ENCODE measurements at regions not wholly inside any gene's neighbourhood (a gene's known extent, or its start where the extent isn't known, plus 50 kb on each side); places are given as distances from the start of the nearest gene placed in this dataset.

DNA sequence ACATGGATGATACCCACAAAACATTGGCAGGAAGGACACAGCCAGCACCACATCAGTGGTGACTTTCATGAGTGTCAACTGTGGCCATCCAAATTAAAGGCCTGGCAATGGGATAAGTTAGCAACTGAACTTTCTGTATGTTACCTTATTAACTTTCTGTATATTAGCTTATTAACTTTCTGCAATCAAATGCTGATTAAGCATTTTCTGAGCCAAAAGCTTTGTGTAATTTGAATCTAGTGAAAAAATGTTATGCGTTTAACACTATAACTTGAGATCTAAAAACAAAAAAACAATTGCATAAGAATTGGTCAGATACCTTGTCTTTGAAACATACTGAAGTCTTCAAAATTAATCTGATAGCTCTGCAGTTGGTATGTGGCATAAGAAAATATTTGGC, 159.3 kb downstream of the ZNF33B start:
- Histone ChIP-seq H3K4me1 (ENCODE audit: control insufficient read depth, insufficient read depth, low read length) (no peaks in the 10 kb centered on the region), H3K9me3 (ENCODE audit: control insufficient read depth, insufficient read depth, low read depth, low read length) (no peaks in the 10 kb centered on the region), H3K4me3 (ENCODE audit: low read depth, low read length) (no peak overlapping the region), H3K27ac (ENCODE audit: extremely low read depth, low read depth, low read length) (no peak overlapping the region), H3K36me3 (ENCODE audit: control insufficient read depth in 2 of 2, insufficient read depth in 1 of 2, low read length in 2 of 2) (peaks cover 0 to 18% of the 10 kb centered on the region in 2 experiments; a peak in 1 of 3 replicates)
- ChIA-PET CTCF (interaction anchor here (1.0 kb wide), 1 partner anchor 8 kb away, joined by 4 read pairs; no protein-coding TSS in a partner anchor), POLR2A (no interaction called here)
- TF ChIP-seq GFI1B (tag by site-specific recombination; IDR thresholded peaks at IDR 0.05), result no peak
- no peak for TF ChIP-seq ZNF23 (tag by site-specific recombination; IDR thresholded peaks at IDR 0.05; ENCODE audit: borderline replicate concordance)
- TF ChIP-seq ZNF211 (tag by site-specific recombination; IDR thresholded peaks at IDR 0.05; ENCODE audit: low read depth), result no peak
- no peak for TF ChIP-seq ZNF571 (tag by site-specific recombination; IDR thresholded peaks at IDR 0.05)
- no peak for TF ChIP-seq IKZF3 (tag by site-specific recombination; IDR thresholded peaks at IDR 0.05)
- TF ChIP-seq ZFHX2 (tag by site-specific recombination; conservative IDR thresholded peaks at IDR 0.05), result no peak
- no peak for TF ChIP-seq ZNF830 (tag by site-specific recombination; IDR thresholded peaks at IDR 0.05; ENCODE audit: low read depth)
- TF ChIP-seq, protein P1, sequence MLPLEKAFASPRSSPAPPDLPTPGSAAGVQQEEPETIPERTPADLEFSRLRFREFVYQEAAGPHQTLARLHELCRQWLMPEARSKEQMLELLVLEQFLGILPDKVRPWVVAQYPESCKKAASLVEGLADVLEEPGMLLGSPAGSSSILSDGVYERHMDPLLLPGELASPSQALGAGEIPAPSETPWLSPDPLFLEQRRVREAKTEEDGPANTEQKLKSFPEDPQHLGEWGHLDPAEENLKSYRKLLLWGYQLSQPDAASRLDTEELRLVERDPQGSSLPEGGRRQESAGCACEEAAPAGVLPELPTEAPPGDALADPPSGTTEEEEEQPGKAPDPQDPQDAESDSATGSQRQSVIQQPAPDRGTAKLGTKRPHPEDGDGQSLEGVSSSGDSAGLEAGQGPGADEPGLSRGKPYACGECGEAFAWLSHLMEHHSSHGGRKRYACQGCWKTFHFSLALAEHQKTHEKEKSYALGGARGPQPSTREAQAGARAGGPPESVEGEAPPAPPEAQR (tag by site-specific recombination; IDR thresholded peaks at IDR 0.05), result no peak
- TF ChIP-seq, protein P2, sequence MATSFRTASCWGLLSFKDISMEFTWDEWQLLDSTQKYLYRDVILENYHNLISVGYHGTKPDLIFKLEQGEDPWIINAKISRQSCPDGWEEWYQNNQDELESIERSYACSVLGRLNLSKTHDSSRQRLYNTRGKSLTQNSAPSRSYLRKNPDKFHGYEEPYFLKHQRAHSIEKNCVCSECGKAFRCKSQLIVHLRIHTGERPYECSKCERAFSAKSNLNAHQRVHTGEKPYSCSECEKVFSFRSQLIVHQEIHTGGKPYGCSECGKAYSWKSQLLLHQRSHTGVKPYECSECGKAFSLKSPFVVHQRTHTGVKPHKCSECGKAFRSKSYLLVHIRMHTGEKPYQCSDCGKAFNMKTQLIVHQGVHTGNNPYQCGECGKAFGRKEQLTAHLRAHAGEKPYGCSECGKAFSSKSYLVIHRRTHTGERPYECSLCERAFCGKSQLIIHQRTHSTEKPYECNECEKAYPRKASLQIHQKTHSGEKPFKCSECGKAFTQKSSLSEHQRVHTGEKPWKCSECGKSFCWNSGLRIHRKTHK (tag by site-specific recombination; IDR thresholded peaks at IDR 0.05), result no peak
- no peak for TF ChIP-seq GLI4 (tag by site-specific recombination; IDR thresholded peaks at IDR 0.05)
- TF ChIP-seq, protein P3, sequence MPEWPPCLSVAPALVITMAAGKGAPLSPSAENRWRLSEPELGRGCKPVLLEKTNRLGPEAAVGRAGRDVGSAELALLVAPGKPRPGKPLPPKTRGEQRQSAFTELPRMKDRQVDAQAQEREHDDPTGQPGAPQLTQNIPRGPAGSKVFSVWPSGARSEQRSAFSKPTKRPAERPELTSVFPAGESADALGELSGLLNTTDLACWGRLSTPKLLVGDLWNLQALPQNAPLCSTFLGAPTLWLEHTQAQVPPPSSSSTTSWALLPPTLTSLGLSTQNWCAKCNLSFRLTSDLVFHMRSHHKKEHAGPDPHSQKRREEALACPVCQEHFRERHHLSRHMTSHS (tag by site-specific recombination; IDR thresholded peaks at IDR 0.05), result no peak
- TF ChIP-seq OVOL3 (tag by site-specific recombination; IDR thresholded peaks at IDR 0.05), result no peak
- TF ChIP-seq ZNF37A (tag by site-specific recombination; IDR thresholded peaks at IDR 0.05), result no peak
- no peak for TF ChIP-seq ZNF776 (tag by site-specific recombination; IDR thresholded peaks at IDR 0.05; ENCODE audit: borderline replicate concordance)
- TF ChIP-seq, protein P4, sequence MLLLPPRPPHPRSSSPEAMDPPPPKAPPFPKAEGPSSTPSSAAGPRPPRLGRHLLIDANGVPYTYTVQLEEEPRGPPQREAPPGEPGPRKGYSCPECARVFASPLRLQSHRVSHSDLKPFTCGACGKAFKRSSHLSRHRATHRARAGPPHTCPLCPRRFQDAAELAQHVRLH (tag by site-specific recombination; IDR thresholded peaks at IDR 0.05), result no peak
- no peak for TF ChIP-seq ZIC2 (tag by site-specific recombination; IDR thresholded peaks at IDR 0.05)
- TF ChIP-seq ZNF426 (tag by site-specific recombination; IDR thresholded peaks at IDR 0.05), result no peak

DNA sequence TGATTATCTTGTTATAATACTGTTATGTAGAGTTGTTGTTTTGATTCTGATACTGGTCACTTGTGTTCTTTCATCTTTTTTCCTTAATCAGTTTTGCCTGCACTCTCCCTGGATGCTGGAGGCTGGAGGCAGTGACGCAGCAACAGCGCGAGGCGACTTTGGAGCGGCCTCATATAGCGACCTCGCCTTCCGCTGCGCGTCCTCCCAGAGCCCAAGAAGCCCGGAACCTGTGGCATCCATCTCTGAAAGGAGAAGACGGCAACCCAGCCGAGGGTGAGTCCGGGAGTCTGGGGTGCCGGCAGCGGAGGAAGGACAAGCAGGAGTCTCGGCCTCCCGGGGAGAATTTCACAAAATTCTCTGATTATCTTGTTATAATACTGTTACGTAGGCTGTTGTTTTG, 161.2 kb downstream of the ZNF33B start:
- no peaks in the 10 kb centered on the region for H3K9me3 ChIP-seq (ENCODE audit: control insufficient read depth, insufficient read depth, low read depth, low read length)
- ChIA-PET CTCF (no interaction called here), POLR2A (no interaction called here)
- H3K4me1 ChIP-seq (ENCODE audit: control insufficient read depth, insufficient read depth, low read length), result no peaks in the 10 kb centered on the region
- H3K27ac ChIP-seq (ENCODE audit: extremely low read depth, low read depth, low read length), result no peak overlapping the region
- peaks cover 0 to 18% of the 10 kb centered on the region in 2 experiments; a peak in 1 of 3 replicates for H3K36me3 ChIP-seq (ENCODE audit: control insufficient read depth in 2 of 2, insufficient read depth in 1 of 2, low read length in 2 of 2)
- no peak overlapping the region for H3K4me3 ChIP-seq (ENCODE audit: low read depth, low read length)
- TF ChIP-seq ZNF555 (tag by site-specific recombination; conservative IDR thresholded peaks at IDR 0.05) (no peak), ZNF155 (tag by site-specific recombination; IDR thresholded peaks at IDR 0.05) (no peak), ZNF221 (tag by site-specific recombination; IDR thresholded peaks at IDR 0.05; ENCODE audit: borderline replicate concordance) (no peak), SALL2 (tag by site-specific recombination; IDR thresholded peaks at IDR 0.05; ENCODE audit: borderline replicate concordance) (no peak), HOXD13 (CRISPR knock-in tag; IDR thresholded peaks at IDR 0.05; ENCODE audit: borderline replicate concordance) (no peak), MZF1 (tag by site-specific recombination; IDR thresholded peaks at IDR 0.05; ENCODE audit: borderline replicate concordance) (no peak), ZNF112 (tag by site-specific recombination; IDR thresholded peaks at IDR 0.05) (no peak), ZNF677 (tag by site-specific recombination; IDR thresholded peaks at IDR 0.05) (no peak), ZNF202 (tag by site-specific recombination; IDR thresholded peaks at IDR 0.05; ENCODE audit: borderline replicate concordance) (no peak), ZBTB8A (tag by site-specific recombination; IDR thresholded peaks at IDR 0.05) (no peak), GLI2 (tag by site-specific recombination; IDR thresholded peaks at IDR 0.05; ENCODE audit: borderline replicate concordance, low read depth) (no peak)
- TF ChIP-seq, protein P5, sequence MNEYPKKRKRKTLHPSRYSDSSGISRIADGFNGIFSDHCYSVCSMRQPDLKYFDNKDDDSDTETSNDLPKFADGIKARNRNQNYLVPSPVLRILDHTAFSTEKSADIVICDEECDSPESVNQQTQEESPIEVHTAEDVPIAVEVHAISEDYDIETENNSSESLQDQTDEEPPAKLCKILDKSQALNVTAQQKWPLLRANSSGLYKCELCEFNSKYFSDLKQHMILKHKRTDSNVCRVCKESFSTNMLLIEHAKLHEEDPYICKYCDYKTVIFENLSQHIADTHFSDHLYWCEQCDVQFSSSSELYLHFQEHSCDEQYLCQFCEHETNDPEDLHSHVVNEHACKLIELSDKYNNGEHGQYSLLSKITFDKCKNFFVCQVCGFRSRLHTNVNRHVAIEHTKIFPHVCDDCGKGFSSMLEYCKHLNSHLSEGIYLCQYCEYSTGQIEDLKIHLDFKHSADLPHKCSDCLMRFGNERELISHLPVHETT (tag by site-specific recombination; IDR thresholded peaks at IDR 0.05), result no peak
- TF ChIP-seq, protein P6, sequence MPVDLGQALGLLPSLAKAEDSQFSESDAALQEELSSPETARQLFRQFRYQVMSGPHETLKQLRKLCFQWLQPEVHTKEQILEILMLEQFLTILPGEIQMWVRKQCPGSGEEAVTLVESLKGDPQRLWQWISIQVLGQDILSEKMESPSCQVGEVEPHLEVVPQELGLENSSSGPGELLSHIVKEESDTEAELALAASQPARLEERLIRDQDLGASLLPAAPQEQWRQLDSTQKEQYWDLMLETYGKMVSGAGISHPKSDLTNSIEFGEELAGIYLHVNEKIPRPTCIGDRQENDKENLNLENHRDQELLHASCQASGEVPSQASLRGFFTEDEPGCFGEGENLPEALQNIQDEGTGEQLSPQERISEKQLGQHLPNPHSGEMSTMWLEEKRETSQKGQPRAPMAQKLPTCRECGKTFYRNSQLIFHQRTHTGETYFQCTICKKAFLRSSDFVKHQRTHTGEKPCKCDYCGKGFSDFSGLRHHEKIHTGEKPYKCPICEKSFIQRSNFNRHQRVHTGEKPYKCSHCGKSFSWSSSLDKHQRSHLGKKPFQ (tag by site-specific recombination; IDR thresholded peaks at IDR 0.05), result no peak
